Endothelial cell of umbilical vein (primary cell): ENCODE measurements at regions not wholly inside any gene's neighbourhood (a gene's known extent, or its start where the extent isn't known, plus 50 kb on each side); places are given as distances from the start of the nearest gene placed in this dataset.

ENCODE experiments used
- EZH2 ChIP-seq: IDR thresholded peaks from 2 replicates; pipeline ENCODE4 v1.6.1; 2012; ENCODE audit warnings: borderline replicate concordance, low read depth, mild to moderate bottlenecking, moderate library complexity, low read length, inconsistent platforms; ENCODE audit not compliant: severe bottlenecking
- TF ChIP-seq, protein P1 (sequence below), 2 donors: IDR thresholded peaks; 1 replicate in 1 of 2; 2 replicates in 1 of 2; pipeline ENCODE4 v1.5.1; 2011; ENCODE audit warnings: low read length in 2 of 2, mild to moderate bottlenecking in 2 of 2, moderate library complexity in 2 of 2, control low read depth in 1 of 2, inconsistent platforms in 1 of 2, low read depth in 1 of 2; ENCODE audit not compliant: insufficient read depth in 1 of 2; ENCODE audit errors: extremely low read depth in 1 of 2

GRCh38 chr2:240232264-240232915 lies 91.9 kb upstream of the OTOS start:
- TF ChIP-seq, protein P1, sequence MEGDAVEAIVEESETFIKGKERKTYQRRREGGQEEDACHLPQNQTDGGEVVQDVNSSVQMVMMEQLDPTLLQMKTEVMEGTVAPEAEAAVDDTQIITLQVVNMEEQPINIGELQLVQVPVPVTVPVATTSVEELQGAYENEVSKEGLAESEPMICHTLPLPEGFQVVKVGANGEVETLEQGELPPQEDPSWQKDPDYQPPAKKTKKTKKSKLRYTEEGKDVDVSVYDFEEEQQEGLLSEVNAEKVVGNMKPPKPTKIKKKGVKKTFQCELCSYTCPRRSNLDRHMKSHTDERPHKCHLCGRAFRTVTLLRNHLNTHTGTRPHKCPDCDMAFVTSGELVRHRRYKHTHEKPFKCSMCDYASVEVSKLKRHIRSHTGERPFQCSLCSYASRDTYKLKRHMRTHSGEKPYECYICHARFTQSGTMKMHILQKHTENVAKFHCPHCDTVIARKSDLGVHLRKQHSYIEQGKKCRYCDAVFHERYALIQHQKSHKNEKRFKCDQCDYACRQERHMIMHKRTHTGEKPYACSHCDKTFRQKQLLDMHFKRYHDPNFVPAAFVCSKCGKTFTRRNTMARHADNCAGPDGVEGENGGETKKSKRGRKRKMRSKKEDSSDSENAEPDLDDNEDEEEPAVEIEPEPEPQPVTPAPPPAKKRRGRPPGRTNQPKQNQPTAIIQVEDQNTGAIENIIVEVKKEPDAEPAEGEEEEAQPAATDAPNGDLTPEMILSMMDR (IDR thresholded peaks at IDR 0.05; ENCODE audit: extremely low read depth in 1 of 2, insufficient read depth in 1 of 2, low read depth in 1 of 2, low read length in 2 of 2): no peak
- TF ChIP-seq EZH2: no peak
